ENCODE measurements at regions not wholly inside any gene's neighbourhood (a gene's known extent, or its start where the extent isn't known, plus 50 kb on each side); places are given as distances from the start of the nearest gene placed in this dataset.
"Not testable (repeated sequence)": the region's sequence is repeated elsewhere in the genome, so short reads cannot be mapped to it uniquely, and the experiment has no call there.

DNA sequence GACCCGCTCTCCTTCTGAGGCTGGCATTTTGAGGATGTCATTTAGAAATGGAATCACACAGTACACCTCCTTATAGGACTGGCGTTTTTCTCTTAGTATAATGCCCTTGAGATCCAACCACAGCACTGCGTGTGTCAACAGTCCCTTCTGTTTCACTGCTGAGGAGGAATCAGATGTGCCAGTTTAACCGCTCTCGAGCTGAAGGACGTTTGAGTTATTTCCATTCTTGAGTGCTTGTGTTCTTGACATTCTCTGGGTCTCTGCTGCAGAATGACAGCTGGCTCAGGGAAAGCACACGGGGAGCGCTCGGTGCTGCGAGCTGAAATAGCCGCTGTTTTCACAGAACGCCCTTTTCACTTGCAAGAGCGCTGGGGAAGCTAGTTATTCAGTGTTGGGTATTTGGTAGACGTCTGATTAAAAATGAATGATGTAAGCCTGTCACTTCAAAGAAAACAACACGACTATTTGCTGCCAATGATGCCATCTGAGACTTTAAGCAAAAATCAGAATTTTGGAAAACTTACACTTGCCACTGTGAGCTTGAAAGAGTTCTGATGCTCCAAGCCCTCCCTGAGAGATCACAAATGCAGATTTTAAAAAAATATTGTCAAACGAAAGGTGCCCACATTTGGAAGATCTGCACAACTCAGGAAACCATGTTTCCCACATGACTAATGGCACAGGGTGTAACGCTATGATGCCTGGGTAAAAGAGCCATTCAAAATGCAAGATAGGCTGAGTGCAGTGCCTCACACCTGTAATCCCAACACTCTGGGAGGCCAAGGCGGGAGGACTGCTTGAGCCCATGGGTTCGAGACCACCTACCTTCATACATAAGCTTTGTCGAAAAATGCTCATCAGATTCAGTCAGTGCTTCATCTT, 5358.4 kb upstream of the TPTE start:
- not testable (repeated sequence) for H3K36me3 ChIP-seq (ENCODE audit: insufficient read depth, low read length); H3K4me3 ChIP-seq; H3K27ac ChIP-seq; H3K9ac ChIP-seq (ENCODE audit: insufficient read length); DNase-seq (ENCODE audit: low read depth, low spot score); H3K9me3 ChIP-seq (ENCODE audit: low read depth, low read length)

DNA sequence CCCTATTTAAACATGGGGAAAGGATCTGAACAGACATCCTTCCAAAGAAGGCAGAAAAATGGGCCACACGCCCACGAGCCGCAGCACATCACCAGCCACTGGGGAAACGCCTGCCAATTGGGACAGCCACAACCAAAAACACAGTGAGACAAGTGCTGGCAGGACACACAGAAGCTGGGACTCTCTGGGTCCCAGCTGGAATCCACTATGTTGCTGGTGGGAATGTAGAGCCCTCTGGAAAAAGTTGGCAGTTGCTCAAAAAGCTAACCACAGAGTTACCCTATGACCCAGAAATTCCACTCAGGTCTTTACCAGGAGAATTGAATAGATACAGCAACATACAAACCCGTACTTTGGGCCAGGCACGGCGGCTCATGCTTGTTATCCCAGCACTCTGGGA, 5355.6 kb upstream of the TPTE start:
- not testable (repeated sequence) for H3K4me3 ChIP-seq; H3K9me3 ChIP-seq (ENCODE audit: low read depth, low read length); H3K9ac ChIP-seq (ENCODE audit: insufficient read length); DNase-seq (ENCODE audit: low read depth, low spot score); H3K27ac ChIP-seq; H3K36me3 ChIP-seq (ENCODE audit: insufficient read depth, low read length)
